ENCODE measurements at regions not wholly inside any gene's neighbourhood (a gene's known extent, or its start where the extent isn't known, plus 50 kb on each side); places are given as distances from the start of the nearest gene placed in this dataset.
"Not testable (repeated sequence)": the region's sequence is repeated elsewhere in the genome, so short reads cannot be mapped to it uniquely, and the experiment has no call there.

DNA sequence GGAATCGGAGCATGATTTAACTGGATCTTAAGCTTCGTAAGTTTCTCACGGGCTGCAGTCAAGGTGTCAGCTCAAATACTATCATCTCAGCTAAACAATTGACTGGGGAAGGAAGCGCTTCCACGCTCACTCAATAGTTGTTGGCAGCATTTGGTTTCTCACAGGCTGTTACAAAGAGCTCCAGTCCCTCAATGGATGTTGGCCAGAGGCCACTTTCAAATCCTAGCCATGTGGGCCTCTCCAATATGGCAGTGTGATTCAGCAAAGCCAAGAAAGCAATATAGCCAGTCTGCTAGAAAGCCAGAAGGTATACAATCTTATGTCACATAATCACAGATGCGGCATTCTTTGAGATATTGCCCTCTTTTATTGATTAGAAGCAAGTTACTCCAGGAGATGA, 98.3 kb upstream of the PHACTR1 start:
- no peak for DNase-seq (ENCODE audit: low read depth)

DNA sequence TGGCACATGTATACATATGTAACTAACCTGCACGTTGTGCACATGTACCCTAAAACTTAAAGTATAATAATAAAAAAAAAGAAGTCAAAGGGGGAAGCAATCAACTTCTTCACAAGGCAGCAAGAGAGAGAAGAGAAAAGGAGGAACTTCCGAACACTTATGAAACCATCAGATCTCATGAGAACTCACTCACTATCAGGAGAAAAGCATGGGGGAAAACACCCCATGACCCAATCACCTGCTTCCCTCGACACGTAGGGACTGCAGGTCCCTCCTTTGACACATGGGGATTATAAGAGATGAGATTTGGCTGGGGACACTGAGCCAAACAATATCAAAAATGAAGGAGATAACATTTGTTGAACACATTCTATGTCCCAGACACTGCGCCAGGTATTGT, 94.8 kb upstream of the PHACTR1 start:
- no peak for DNase-seq (ENCODE audit: low read depth)

DNA sequence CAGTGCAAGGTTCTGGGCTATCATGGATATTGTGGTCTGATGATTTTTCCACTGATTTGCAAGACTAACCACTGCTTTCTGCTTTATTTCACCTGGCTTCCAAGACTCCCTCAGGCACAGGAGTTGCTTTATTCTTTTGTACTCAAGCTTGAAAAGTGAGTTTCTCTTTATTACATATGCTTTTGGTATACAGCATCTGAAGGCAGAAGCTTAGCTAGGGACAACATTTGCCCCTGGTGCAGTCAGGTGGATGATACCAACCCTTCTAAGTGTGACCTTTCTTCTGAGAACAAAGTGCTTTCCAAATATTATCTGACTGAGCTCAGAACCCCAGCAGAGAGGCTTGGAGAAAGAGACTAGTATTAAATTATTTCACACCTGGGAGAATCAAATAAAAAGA, 94.0 kb upstream of the PHACTR1 start:
- DNase-seq (ENCODE audit: low read depth), result no peak

DNA sequence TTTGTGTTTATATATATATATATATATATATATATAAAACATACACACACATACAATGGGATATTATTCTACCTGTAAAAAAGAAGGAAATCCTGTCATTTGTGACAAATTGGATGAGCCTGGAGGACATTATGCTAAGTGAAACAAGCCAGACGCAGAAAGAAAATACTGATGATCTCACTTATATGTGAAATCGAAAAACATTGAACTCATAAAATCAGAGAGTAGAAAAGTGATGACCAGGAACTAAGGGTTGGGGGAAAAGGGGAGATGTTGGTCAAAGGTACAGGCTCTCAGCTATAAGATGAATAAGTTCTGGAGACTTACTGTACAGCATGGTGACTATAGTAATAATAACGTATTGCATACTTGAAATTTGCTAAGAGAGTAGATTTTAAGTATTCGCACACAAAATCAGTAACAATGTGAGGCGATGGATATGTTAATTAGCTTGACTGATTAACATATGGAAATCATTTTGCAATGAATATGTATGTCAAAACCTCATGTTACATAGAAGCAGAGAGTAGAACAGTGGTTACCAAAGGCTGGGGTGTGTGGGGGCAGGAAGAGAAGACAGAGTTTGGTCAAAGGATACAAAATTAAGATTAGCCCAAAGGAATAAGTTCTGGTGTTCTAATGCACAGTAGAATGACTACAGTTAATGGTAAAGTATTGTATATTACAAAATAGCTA, 92.3 kb upstream of the PHACTR1 start:
- no peak for DNase-seq (ENCODE audit: low read depth)

GRCh38 chr6:12627053-12627452, 89.5 kb upstream of the PHACTR1 start:
- DNase-seq (ENCODE audit: low read depth), result no peak

DNA sequence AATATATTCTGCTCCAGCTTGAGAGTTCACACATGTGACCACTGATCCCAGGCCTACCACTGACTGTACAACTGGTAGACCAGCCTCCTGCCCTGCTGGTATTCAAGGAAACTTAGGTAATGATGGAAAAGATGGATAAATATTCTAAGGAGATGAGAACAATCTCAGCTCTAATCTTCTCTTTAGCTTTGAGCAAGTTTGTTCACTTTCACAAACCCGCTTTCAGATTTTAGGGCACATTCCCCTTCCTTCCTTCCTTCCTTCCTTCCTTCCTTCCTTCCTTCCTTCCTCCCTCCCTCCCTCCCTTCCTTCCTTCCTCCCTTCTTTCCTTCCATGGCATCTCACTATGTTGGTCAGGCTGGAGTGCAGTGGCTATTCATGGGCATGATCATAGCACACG, 88.2 kb upstream of the PHACTR1 start:
- DNase-seq (ENCODE audit: low read depth), result no peak

GRCh38 chr6:12633746-12634145, 82.8 kb upstream of the PHACTR1 start:
- not testable (repeated sequence) for DNase-seq (ENCODE audit: low read depth)

DNA sequence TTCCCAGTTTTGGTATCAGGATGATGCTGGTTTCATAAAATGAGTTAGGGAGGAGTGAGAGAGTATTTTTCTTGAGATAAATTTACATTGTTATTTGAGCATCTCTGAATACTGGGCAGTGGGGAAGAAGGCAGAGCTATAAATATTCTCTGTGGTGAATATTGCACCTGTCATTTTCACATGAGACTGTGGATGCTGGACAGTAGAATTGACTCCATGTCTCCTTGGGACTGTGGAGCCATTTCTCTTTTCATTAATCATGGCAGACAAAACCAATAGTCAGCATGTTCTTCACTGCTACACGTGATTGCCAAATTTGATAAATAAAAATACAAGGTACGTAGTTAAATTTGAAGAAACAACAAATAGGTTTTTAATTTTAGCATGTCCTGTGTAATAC, 81.2 kb upstream of the PHACTR1 start:
- DNase-seq (ENCODE audit: low read depth), result no peak

DNA sequence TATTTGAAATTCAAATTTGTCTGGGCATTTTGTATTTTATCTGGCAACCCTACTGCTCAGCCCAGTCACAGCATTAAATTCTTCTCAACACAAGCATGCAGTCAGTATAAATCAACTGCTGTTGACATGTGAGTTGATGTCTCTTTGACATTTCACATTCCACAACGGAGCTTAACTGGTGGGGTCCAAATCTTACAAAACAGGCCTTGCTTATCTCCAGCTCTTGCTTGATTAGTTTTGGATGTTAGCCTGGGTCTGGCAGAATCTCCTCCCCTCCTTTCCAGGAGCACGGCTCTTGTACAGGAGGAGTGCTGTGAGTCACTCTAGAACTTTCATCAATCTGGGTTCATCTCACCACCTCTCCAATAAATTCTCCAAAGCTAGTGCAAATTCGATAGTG, 80.8 kb upstream of the PHACTR1 start:
- peak; percentile 3 for DNase-seq (ENCODE audit: low read depth)

DNA sequence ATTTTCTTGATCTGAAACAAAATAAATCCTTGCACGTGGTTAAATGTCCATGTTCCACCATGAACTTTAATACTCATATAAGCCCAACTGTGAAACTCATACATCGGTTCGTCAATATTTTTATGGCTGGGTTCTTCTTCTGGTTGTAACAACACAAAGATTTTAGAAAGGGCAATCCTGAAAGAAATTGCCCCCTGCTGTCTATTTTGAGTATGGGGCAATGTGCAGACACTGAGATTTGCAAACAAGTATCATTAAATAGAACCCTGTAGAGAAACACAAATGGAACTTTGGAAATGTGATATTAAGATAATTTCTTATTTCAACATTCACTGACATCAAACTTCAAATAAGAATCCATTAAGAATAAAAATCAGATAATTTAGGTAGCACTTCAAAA, 80.2 kb upstream of the PHACTR1 start:
- DNase-seq (ENCODE audit: low read depth), result no peak

DNA sequence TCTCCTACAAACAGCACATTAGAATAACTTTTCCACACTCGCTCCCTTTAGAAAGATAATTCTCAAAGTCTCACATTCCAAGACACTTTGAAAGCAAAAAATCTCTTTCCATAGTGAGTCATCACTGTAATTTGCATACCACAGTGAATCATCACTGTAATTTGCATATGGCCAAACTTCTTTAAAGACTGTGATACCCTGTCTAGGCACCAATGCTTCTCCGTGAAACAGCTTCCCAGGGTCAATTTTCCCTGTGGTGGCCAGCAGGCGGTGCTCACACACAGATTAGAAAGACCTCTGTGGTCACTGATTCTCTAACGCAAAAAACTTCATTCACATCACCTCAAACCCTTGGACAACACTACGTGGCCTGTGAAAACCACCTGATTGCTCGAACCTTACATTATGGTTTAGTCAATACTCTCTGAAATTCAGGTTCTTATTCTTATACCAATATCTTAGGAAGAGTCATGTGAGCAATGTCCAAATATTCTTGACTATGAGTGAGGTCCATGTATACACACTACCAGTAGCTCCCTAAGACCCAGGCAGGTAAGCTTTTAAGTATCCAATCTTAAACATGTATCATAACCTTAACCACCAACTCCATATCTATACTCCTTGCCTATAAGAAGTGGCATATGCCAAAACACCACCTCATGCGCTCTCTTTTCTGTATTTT, 78.5 kb upstream of the PHACTR1 start:
- DNase-seq (ENCODE audit: low read depth), result peak; percentile 49

DNA sequence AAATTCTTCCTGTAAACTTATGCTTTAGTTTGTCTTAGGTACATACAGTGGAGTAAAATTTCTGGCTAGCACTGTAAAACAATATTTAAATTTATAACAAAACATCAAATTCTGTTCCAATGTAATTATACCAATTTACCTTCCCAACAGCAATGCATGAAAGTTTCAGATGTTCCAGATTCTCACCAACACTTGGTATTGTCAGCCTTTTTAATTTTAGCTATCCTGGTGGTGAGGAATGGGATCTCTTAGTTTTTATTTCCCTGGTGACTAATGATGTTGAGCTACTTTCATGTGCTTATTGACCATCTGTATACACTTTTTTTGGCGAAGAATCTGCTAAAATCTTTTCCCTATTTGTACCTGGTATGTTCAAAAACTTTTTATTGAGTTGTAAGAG, 76.1 kb upstream of the PHACTR1 start:
- DNase-seq (ENCODE audit: low read depth), result no peak

DNA sequence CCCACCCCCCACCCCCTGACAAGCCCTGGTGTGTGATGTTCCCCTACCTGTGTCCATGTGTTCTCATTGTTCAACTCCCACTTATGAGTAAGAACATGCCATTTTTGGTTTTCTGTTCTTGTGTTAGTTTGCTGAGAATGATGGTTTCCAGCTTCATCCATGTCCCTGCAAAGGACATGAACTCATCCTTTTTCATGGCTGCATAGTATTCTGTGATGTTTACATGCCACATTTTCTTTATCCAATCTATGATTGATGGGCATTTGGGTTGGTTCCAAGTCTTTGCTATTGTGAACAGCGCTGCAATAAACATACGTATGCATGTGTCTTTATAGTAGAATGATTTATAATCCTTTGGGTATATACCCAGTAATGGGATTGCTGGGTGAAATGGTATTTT, 74.8 kb upstream of the PHACTR1 start:
- DNase-seq (ENCODE audit: low read depth), result not testable (repeated sequence)

DNA sequence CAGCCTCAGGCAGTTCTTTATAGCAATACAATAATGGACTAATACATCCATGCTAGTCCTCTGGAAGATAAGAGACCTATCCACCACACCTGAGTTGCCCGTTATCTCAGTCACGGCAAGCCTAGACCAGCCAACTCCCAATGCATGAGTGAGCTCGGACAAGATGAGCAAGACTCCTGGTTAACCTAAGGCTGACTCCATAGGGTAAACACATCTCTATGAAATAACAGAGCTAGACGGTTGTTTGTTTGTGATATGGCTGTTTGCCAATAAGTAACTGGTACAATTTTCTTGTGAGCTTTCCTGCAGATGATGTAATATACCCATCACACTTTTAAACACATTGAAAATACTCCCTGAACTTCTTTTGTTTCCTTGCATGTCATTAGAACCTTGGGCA, 70.6 kb upstream of the PHACTR1 start:
- no peak for DNase-seq (ENCODE audit: low read depth)

DNA sequence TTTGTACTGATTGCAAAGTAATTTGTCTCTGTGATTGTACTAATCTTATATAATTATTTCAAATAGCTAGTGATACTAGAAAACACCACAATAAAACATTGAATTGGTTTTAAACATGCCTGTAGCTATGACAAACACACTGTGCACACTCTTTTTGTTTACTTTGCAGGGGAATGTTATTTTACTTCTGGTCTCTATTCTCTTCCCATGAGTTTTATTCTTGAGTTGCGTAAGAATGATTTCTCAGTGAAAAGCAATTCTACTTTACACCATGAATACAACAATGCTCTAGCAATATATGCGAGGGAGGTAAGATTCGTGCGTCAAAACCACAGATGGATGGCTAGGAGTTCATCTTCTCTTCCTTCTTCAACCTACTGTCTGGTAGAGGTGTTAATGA, 68.4 kb upstream of the PHACTR1 start:
- DNase-seq (ENCODE audit: low read depth), result no peak

DNA sequence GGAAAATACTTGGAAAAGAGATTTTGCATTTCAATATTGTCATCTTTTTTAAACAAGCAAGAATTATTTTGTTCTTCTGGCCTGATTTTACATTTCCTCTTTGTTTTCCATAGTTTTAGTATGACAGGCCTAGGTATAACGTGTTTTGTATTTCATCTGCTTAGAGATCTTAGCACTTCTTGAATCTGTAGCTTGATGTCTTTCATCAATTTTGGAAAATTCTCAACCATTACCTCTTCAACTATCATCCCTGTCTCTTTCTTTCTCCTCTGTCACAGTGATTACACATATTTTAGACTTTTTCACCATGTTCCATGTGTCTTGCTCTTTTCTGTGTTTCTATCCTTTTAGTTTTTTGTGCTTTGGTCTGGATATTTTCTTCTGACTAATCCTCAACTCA, 67.2 kb upstream of the PHACTR1 start:
- no peak for DNase-seq (ENCODE audit: low read depth)

DNA sequence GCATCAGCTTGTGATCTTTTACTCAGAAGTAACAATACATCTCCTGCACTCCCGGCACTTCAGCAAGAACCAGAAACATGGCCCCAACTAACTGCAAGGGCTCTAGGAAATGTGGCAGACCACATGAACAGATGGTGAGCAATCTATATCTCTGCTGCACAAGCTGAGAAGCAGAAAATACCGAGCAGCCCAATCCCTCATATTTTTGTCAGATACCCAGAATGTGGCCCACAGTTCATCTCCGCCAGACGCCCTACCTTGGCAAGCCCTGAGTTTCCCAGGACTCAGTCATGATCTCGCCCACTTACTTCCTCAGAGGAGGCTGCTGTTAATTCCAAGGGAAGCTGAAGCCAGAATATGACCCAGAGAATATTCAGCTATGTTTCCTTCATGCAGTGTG, 63.1 kb upstream of the PHACTR1 start:
- no peak for DNase-seq (ENCODE audit: low read depth)

DNA sequence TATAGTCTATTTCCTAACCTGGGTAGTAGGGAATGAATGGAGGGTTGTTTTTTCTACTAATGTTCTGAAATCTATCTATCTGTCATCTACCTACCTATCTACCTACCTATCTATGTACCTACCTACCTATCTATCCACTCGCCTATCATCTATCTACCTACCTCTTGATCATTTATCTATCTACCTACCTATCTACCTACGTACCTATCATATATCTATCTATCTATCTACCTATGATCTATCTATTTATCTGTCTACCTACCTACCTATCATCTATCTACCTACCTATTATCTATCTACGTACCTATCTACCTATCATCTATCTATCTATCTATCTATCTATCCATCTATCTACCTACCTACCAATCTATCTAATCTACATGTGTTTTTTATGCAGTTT, 62.5 kb upstream of the PHACTR1 start:
- DNase-seq (ENCODE audit: low read depth), result no peak

GRCh38 chr6:12654514-12654913, 62.1 kb upstream of the PHACTR1 start:
- no peak for DNase-seq (ENCODE audit: low read depth)

DNA sequence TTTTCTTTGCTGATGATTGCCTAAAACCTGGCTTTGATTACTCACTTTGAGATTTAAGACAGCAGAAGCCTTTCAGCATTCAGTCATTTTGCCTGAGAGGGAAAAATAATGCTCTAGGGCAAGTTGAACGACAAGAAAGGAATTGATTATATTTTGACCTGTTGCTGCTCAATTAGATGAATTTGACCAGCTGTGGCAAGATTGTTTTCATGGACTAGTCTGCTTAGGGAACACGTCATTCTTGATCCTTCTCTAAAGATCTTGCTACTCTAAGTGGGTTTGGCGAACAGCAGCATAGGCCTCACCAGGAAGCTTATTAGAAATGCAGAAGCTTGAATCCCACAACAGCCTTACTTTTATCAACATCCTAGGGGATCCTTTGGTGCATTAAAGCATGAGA, 59.7 kb upstream of the PHACTR1 start:
- no peak for DNase-seq (ENCODE audit: low read depth)

DNA sequence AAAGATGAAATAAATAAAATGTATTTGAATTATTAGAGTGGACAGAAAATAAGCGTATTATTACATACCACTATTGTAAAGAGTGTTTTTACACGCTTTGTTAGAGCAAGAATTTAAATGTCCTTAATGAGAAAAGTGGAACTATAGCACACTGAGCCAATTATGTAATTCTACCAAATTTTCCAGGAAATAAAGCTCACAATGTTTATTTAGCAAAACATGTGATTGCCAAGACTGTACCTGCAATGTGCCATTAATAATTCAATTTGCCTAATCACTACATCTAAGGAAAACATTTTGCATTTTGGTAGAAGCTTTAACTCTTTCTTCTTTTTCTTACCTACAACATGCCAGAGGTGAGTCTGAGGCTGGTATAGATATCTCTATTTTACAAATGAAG, 58.7 kb upstream of the PHACTR1 start:
- DNase-seq (ENCODE audit: low read depth), result no peak

DNA sequence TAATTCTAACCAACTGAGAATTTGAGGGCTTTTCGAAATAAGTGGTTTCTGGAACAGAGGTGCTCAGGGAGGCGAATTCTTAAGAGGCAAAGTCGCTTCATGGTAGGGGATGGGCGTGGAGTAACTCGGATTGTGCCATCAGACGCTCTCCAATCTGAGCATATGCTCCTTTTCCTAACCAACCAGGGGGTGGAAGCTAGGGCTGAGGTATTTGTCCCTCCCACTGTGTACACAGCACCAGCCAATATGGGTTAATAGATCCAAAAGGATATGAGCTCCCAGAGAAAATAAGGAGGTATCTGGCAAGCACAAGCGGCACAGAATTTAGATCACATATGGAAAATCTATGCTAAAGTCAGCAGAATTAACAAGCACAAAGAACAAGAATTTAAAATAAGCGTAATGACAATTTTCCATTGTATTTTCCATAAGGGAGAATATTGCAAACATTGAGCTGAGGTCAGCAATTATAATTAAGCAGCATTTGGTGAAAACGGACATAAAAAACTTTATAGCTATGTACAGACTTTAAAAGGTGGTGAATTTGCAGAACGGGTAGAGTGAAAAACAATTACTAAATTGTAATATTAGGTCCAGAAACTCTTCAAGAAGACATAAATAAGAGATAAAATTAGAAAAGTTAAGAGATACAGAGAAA, 55.0 kb upstream of the PHACTR1 start:
- DNase-seq (ENCODE audit: low read depth), result no peak

Measured in iris pigment epithelial cell (primary cell).